ENCODE measurements at regions not wholly inside any gene's neighbourhood (a gene's known extent, or its start where the extent isn't known, plus 50 kb on each side); places are given as distances from the start of the nearest gene placed in this dataset.

DNA sequence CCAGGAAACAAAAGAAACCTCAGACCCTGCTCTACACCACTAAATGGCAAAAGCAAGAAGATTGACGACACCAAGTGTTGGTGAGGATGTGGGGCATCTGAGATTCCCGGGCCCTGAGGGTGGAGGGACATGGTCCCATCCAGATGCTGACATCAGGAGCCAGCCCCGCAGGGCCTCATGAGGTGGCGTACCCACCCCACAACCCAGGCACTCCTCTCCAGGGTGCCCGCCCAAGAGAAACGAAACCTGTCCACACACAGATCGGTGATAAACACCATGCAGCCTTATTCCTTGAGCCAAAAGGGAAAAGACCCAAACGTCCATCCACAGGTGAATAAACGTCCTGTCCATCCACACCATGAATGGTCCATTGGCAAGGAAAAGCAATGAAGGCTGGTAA lies 54.8 kb upstream of the C14orf180 start:
- no peaks in the 10 kb centered on the region; the same call in 1 of the 2 replicates for H3K9me3 ChIP-seq (ENCODE audit: insufficient read depth, low read depth)
- no peaks in the 10 kb centered on the region for H4K20me1 ChIP-seq (ENCODE audit: insufficient read depth)
- no peak overlapping the region for H3K4me2 ChIP-seq
- POLR2A ChIA-PET (ENCODE audit: unreplicated experiment): no interaction called here
- no peaks in the 10 kb centered on the region for H3K36me3 ChIP-seq (ENCODE audit: low read depth)
- peaks cover 6% of the 10 kb centered on the region; the same call in 1 of the 2 replicates for H3F3A ChIP-seq (ENCODE audit: insufficient read depth, low read depth)
- H3K79me2 ChIP-seq (ENCODE audit: low read depth): no peaks in the 10 kb centered on the region
- no peaks in the 10 kb centered on the region for H3K4me1 ChIP-seq (replicated peaks; ENCODE audit: insufficient read depth)
- no peaks in the 10 kb centered on the region for H3K9me2 ChIP-seq (ENCODE audit: insufficient read depth)
- peak in 1 of 2 experiments; percentile 29 for DNase-seq
- intact Hi-C loops (cut with micrococcal nuclease; ENCODE audit: unreplicated experiment): no loop called here
- no peak for TF ChIP-seq EZH2 (IDR thresholded peaks at IDR 0.05; ENCODE audit: low read depth)
- TF ChIP-seq, protein P1, sequence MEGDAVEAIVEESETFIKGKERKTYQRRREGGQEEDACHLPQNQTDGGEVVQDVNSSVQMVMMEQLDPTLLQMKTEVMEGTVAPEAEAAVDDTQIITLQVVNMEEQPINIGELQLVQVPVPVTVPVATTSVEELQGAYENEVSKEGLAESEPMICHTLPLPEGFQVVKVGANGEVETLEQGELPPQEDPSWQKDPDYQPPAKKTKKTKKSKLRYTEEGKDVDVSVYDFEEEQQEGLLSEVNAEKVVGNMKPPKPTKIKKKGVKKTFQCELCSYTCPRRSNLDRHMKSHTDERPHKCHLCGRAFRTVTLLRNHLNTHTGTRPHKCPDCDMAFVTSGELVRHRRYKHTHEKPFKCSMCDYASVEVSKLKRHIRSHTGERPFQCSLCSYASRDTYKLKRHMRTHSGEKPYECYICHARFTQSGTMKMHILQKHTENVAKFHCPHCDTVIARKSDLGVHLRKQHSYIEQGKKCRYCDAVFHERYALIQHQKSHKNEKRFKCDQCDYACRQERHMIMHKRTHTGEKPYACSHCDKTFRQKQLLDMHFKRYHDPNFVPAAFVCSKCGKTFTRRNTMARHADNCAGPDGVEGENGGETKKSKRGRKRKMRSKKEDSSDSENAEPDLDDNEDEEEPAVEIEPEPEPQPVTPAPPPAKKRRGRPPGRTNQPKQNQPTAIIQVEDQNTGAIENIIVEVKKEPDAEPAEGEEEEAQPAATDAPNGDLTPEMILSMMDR (conservative IDR thresholded peaks at IDR 0.05): no peak
- H3K27ac ChIP-seq: no peak overlapping the region
- peaks cover 71% of the 10 kb centered on the region for H3K27me3 ChIP-seq (ENCODE audit: insufficient read depth, low read depth)
- CTCF ChIA-PET: no interaction called here
- BruUV-seq (replicated peaks): no TSS peak
- no peak overlapping the region for H3K4me3 ChIP-seq
- no peak overlapping the region for H2AFZ ChIP-seq

DNA sequence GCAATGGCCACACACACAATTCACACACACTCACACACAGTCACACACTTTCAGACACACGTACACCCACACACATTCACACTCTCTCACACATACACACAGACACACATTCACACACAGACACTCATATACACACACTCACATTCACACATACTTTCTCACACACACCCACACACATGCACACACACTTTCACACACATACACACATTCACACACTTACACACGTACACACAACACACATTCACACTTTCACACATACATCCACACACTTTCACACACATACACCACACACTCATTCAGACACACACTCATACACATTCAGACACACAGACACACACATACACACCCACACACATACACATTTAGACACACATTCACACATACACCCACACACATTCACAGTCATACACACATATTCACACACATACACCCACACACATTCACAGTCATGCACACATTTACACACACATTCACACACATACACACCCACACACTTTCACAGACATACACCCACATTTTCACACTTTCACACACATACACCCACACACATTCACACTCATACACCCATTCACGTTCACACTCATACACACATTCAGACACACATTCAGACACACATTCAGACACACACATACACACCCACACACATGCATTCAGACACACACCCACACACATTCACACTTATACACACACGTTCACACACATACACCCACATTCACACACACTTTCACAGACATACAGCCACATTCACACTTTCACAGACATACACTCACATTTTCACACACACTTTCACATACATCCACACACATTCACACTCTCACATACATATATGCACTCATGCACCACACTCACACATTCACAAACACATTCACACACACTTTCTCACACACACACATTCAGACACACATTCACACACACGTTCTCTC lies 52.6 kb upstream of the C14orf180 start:
- CTCF ChIA-PET: no interaction called here
- no TSS peak for BruUV-seq (replicated peaks)
- TF ChIP-seq EZH2 (IDR thresholded peaks at IDR 0.05; ENCODE audit: low read depth): no peak
- TF ChIP-seq, protein P1 (conservative IDR thresholded peaks at IDR 0.05): no peak

DNA sequence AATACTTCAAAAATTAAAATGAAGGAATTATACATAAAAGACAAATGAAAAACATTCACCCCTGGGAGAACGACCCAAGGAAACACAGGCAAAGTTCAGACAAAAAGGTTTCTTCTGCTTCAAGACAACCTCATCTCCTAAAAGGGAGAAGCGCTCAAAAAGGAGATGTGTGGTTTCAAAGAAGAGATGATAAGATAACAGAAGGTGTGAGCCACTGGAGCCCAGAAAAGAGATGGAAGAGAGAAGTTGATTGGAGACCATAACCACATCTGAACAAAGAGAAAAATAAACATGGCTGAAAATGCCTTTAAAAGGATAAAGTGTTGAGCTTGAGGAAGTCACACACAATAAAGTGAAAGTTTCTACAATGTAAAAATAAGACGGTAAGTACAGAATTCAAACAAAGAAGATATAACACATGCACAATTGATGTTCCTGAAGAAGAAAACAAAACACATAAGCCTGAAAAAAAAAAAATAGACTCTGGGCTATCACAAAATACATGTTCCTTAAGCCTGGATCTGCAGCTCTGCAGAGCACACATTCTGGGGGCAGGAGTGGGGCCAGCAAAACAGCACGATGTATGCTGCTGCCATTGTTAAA lies 51.6 kb upstream of the C14orf180 start:
- ChIA-PET CTCF (no interaction called here), POLR2A (ENCODE audit: unreplicated experiment) (no interaction called here)
- Histone ChIP-seq H3F3A (ENCODE audit: insufficient read depth, low read depth) (peaks cover 6% of the 10 kb centered on the region; the same call in 1 of the 2 replicates), H3K79me2 (ENCODE audit: low read depth) (no peaks in the 10 kb centered on the region), H3K27ac (no peak overlapping the region), H3K4me2 (no peak overlapping the region), H3K9me2 (ENCODE audit: insufficient read depth) (no peaks in the 10 kb centered on the region), H3K27me3 (ENCODE audit: insufficient read depth, low read depth) (peaks cover 70% of the 10 kb centered on the region), H4K20me1 (ENCODE audit: insufficient read depth) (no peaks in the 10 kb centered on the region), H2AFZ (no peak overlapping the region), H3K4me3 (no peak overlapping the region), H3K9me3 (ENCODE audit: insufficient read depth, low read depth) (no peaks in the 10 kb centered on the region; the same call in 1 of the 2 replicates), H3K4me1 (replicated peaks; ENCODE audit: insufficient read depth) (no peaks in the 10 kb centered on the region), H3K36me3 (ENCODE audit: low read depth) (no peaks in the 10 kb centered on the region)
- intact Hi-C loops (cut with micrococcal nuclease; ENCODE audit: unreplicated experiment): no loop called here
- no peak for TF ChIP-seq EZH2 (IDR thresholded peaks at IDR 0.05; ENCODE audit: low read depth)
- TF ChIP-seq, protein P1 (conservative IDR thresholded peaks at IDR 0.05): no peak
- BruUV-seq (replicated peaks): no TSS peak
- no peak for DNase-seq

More for the DNA sequence above, 52.6 kb upstream of the C14orf180 start:
- POLR2A ChIA-PET (ENCODE audit: unreplicated experiment): no interaction called here
- DNase-seq: peak in 1 of 2 experiments; percentile 25
- no peak overlapping the region for H3K4me2 ChIP-seq
- no peaks in the 10 kb centered on the region for H3K9me2 ChIP-seq (ENCODE audit: insufficient read depth)
- H3F3A ChIP-seq (ENCODE audit: insufficient read depth, low read depth): peaks cover 6% of the 10 kb centered on the region; the same call in 1 of the 2 replicates
- peaks cover 71% of the 10 kb centered on the region for H3K27me3 ChIP-seq (ENCODE audit: insufficient read depth, low read depth)
- H3K36me3 ChIP-seq (ENCODE audit: low read depth): no peaks in the 10 kb centered on the region
- no peak overlapping the region for H2AFZ ChIP-seq
- H3K9me3 ChIP-seq (ENCODE audit: insufficient read depth, low read depth): no peaks in the 10 kb centered on the region; the same call in 1 of the 2 replicates
- no peaks in the 10 kb centered on the region for H4K20me1 ChIP-seq (ENCODE audit: insufficient read depth)
- no peak overlapping the region for H3K27ac ChIP-seq
- no peaks in the 10 kb centered on the region for H3K4me1 ChIP-seq (replicated peaks; ENCODE audit: insufficient read depth)
- intact Hi-C loops (cut with micrococcal nuclease; ENCODE audit: unreplicated experiment): no loop called here
- no peaks in the 10 kb centered on the region for H3K79me2 ChIP-seq (ENCODE audit: low read depth)
- H3K4me3 ChIP-seq: no peak overlapping the region
